ENCODE measurements at regions not wholly inside any gene's neighbourhood (a gene's known extent, or its start where the extent isn't known, plus 50 kb on each side); places are given as distances from the start of the nearest gene placed in this dataset.

GRCh38 chr3:72411843-72412242, 436.4 kb downstream of the SHQ1 start:
- intact Hi-C loops (cut with DNase I; ENCODE audit: low total_unique reads) = no loop called here
- Histone ChIP-seq H3K9me3 (no peaks in the 10 kb centered on the region), H3K36me3 (no peaks in the 10 kb centered on the region), H3K27me3 (no peaks in the 10 kb centered on the region), H3K27ac (no peak overlapping the region), H3K4me1 (peaks cover 0 to 41% (median 5%) of the 10 kb centered on the region in 4 donors), H3K4me3 (no peak overlapping the region)
- DNase-seq = no peak
- TF ChIP-seq CTCF (IDR thresholded peaks at IDR 0.05) = no peak

- TF ChIP-seq CTCF (IDR thresholded peaks at IDR 0.05) = no peak
- DNase-seq = no peak
- Histone ChIP-seq H3K36me3 (no peaks in the 10 kb centered on the region), H3K27me3 (no peaks in the 10 kb centered on the region), H3K27ac (no peak overlapping the region), H3K9me3 (no peaks in the 10 kb centered on the region), H3K4me3 (no peak overlapping the region), H3K4me1 (peaks cover 0 to 48% (median 7%) of the 10 kb centered on the region in 4 donors)
- intact Hi-C loops (cut with DNase I; ENCODE audit: low total_unique reads) = no loop called here
Observed at GRCh38 chr3:72411126-72411525, 437.1 kb downstream of the SHQ1 start.

GRCh38 chr3:72408983-72409779, 439.1 kb downstream of the SHQ1 start:
- Histone ChIP-seq H3K27ac (no peak overlapping the region), H3K36me3 (no peaks in the 10 kb centered on the region), H3K27me3 (no peaks in the 10 kb centered on the region), H3K9me3 (no peaks in the 10 kb centered on the region), H3K4me3 (no peak overlapping the region), H3K4me1 (peaks cover 0 to 61% (median 9%) of the 10 kb centered on the region in 4 donors)
- DNase-seq = no peak
- no peak for TF ChIP-seq CTCF (IDR thresholded peaks at IDR 0.05)
- intact Hi-C loops (cut with DNase I; ENCODE audit: low total_unique reads) = no loop called here

GRCh38 chr3:72407766-72408165, 440.5 kb downstream of the SHQ1 start:
- H3K4me1 ChIP-seq = peaks cover 0 to 67% (median 13%) of the 10 kb centered on the region in 4 donors
- TF ChIP-seq CTCF (IDR thresholded peaks at IDR 0.05) = no peak
- intact Hi-C loops (cut with DNase I; ENCODE audit: low total_unique reads) = no loop called here
- no peaks in the 10 kb centered on the region for H3K9me3 ChIP-seq
- no peak overlapping the region for H3K4me3 ChIP-seq
- H3K27ac ChIP-seq = no peak overlapping the region
- no peak for DNase-seq
- H3K27me3 ChIP-seq = no peaks in the 10 kb centered on the region
- no peaks in the 10 kb centered on the region for H3K36me3 ChIP-seq

- DNase-seq = no peak
- intact Hi-C loops (cut with DNase I; ENCODE audit: low total_unique reads) = no loop called here
- no peak for TF ChIP-seq CTCF (IDR thresholded peaks at IDR 0.05)
- Histone ChIP-seq H3K27ac (no peak overlapping the region), H3K4me1 (peaks cover 0 to 50% (median 13%) of the 10 kb centered on the region in 4 donors), H3K36me3 (no peaks in the 10 kb centered on the region), H3K27me3 (no peaks in the 10 kb centered on the region), H3K4me3 (no peak overlapping the region), H3K9me3 (no peaks in the 10 kb centered on the region)
Observed at GRCh38 chr3:72405943-72406566, 442.2 kb downstream of the SHQ1 start.

All from tibial artery (tissue), 4 donors.